ENCODE measurements at regions not wholly inside any gene's neighbourhood (a gene's known extent, or its start where the extent isn't known, plus 50 kb on each side); places are given as distances from the start of the nearest gene placed in this dataset.
A peak's percentile ranks its signal among the peaks of the same experiment; 100 is the strongest.

DNA sequence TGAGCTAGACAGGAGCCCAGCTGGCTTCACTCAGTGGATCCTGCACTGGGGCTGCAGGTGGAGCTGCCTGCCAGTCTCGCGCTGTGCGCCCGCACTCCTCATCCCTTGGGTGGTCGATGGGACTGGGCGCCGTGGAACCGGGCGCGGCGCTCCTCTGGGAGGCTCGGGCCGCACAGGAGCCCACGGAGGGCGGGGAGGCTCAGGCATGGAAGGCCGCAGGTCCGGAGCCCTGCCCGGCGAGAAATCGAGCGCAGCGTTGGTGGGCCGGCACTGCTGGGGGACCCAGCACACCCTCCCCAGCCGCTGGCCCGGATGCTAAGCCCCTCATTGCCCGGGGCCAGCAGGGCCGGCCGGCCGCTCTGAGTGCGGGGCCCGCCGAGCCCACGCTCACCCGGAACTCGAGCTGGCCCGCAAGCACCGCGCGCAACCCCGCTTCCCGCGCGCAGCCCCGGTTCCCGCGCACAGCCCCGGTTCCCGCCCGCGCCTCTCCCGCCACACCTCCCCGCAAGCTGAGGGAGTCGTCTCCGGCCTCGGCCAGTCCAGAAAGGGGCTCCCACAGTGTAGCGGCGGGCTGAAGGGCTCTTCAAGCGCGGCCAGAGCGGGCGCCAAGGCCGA, 1130.5 kb upstream of the FLRT2 start:
- no peak overlapping the region for H3K4me3 ChIP-seq
- no peaks in the 10 kb centered on the region for H3K9me3 ChIP-seq
- DNase-seq (peak; percentile 49), ATAC-seq (no peak)
- no peaks in the 10 kb centered on the region for H3K27me3 ChIP-seq
- TF ChIP-seq, protein P1, sequence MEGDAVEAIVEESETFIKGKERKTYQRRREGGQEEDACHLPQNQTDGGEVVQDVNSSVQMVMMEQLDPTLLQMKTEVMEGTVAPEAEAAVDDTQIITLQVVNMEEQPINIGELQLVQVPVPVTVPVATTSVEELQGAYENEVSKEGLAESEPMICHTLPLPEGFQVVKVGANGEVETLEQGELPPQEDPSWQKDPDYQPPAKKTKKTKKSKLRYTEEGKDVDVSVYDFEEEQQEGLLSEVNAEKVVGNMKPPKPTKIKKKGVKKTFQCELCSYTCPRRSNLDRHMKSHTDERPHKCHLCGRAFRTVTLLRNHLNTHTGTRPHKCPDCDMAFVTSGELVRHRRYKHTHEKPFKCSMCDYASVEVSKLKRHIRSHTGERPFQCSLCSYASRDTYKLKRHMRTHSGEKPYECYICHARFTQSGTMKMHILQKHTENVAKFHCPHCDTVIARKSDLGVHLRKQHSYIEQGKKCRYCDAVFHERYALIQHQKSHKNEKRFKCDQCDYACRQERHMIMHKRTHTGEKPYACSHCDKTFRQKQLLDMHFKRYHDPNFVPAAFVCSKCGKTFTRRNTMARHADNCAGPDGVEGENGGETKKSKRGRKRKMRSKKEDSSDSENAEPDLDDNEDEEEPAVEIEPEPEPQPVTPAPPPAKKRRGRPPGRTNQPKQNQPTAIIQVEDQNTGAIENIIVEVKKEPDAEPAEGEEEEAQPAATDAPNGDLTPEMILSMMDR (IDR thresholded peaks at IDR 0.05) = no peak
- no peak overlapping the region for H3K27ac ChIP-seq
- H3K4me1 ChIP-seq = no peaks in the 10 kb centered on the region
- no peaks in the 10 kb centered on the region for H3K36me3 ChIP-seq
- intact Hi-C loops (cut with DNase I) = no loop called here

DNA sequence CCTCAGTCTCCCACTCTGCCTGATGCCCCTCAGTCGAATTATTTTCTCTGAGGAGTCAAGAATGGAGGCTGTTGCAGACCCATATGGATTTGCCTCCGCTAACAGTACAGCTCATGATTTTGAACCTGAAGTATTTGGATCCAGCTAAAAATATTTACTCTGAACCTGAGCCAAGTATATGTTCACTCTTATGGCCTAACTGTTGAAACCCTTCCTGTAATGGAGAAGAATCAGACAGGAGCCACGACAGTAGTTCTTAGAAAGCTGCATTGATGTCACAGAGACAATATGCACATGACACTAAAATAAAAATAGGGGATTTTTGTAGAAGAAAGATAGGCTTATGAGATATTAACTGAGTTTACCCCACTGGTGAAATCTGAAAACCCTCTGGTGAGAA, 1128.3 kb upstream of the FLRT2 start:
- H3K4me1 ChIP-seq = no peaks in the 10 kb centered on the region
- no peaks in the 10 kb centered on the region for H3K36me3 ChIP-seq
- H3K9me3 ChIP-seq = no peaks in the 10 kb centered on the region
- H3K27ac ChIP-seq = no peak overlapping the region
- no peak for ATAC-seq
- intact Hi-C loops (cut with DNase I) = no loop called here
- no peak for DNase-seq
- no peaks in the 10 kb centered on the region for H3K27me3 ChIP-seq
- TF ChIP-seq, protein P1 (IDR thresholded peaks at IDR 0.05) = no peak
- H3K4me3 ChIP-seq = no peak overlapping the region

DNA sequence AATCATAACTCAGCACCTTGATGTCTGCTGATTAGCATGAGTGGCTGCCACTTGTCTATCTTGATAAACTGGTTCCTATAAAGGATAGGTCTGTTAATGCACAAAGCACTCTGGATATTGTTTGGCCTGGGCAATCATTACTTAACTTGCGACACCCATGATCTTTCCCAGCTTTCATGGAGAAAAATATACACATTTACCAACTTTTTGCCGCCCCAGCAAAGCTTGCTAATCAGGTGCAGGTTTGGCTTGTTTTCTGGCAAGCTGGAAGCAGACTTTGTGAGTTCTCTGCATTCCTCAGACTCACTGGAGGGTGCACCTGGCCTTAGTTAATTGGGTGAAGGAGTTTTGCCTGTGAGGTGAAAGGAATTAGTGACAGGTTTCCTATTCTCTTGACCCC, 1126.4 kb upstream of the FLRT2 start:
- no peak overlapping the region for H3K4me3 ChIP-seq
- no peaks in the 10 kb centered on the region for H3K27me3 ChIP-seq
- no peak for DNase-seq
- intact Hi-C loops (cut with DNase I) = no loop called here
- H3K27ac ChIP-seq = no peak overlapping the region
- no peaks in the 10 kb centered on the region for H3K4me1 ChIP-seq
- TF ChIP-seq, protein P1 (IDR thresholded peaks at IDR 0.05) = no peak
- H3K36me3 ChIP-seq = no peaks in the 10 kb centered on the region
- ATAC-seq = peak; percentile 79
- no peaks in the 10 kb centered on the region for H3K9me3 ChIP-seq

DNA sequence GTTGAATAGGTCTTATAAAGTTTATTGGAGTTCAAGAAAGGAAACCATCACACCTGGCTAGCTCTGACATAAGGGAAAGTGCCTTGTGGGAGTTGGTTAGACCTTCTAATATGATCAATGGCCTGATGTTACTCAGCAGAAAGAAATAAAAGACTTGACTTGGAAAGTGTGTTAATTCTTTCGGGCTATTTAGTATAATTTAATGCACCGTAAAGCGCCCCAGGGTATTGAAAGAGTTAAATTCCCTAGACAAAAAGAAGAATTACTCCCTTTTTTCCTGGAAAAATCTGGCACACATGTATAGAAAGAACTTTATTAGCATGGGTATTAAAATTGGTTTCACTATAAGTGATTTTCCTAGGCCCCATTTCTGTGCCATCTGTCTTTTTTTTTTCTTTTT, 1125.7 kb upstream of the FLRT2 start:
- intact Hi-C loops (cut with DNase I) = no loop called here
- no peaks in the 10 kb centered on the region for H3K27me3 ChIP-seq
- DNase-seq (no peak), ATAC-seq (no peak)
- no peaks in the 10 kb centered on the region for H3K4me1 ChIP-seq
- H3K9me3 ChIP-seq = no peaks in the 10 kb centered on the region
- TF ChIP-seq, protein P1 (IDR thresholded peaks at IDR 0.05) = no peak
- no peak overlapping the region for H3K27ac ChIP-seq
- no peak overlapping the region for H3K4me3 ChIP-seq
- no peaks in the 10 kb centered on the region for H3K36me3 ChIP-seq

DNA sequence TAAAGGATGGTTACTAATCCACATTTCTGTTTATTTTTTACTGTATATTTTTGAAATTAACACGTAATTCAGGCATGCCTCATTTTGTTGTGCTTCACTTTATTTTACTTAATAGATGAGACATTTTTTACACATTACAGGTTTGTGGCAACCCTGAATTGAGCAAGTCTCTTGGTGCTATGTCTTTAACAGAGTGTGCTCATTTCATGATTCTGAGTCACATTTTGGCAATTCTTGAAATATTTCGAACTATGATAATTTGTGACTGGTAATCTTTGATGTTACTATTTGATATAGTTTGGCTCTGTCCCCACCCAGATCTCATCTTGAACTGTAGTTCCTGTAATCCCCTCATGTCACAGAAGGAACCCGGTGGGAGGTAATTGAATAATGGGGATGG, 1120.5 kb upstream of the FLRT2 start:
- intact Hi-C loops (cut with DNase I) = no loop called here
- ATAC-seq = no peak
- TF ChIP-seq, protein P1 (IDR thresholded peaks at IDR 0.05) = no peak

DNA sequence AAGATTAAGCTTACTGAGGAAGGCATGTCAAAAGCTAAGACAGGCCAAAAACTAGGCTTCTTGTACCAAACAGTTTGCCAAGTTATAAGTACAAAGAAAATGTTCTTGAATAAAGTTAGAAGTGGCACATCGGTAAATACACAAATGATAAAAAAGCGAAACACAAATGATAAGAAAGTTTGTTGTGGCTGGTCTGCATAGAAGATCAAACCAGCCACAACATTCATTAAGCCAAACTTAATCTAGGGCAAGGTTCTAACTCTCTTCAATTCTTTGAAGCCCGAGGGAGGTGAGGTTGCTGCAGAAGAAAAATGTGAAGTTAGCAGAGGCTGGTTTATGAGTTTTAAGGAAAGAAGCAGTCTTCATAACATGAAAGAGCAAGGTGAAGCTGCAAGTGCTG, 1119.6 kb upstream of the FLRT2 start:
- no peak overlapping the region for H3K4me3 ChIP-seq
- no peaks in the 10 kb centered on the region for H3K36me3 ChIP-seq
- no peak overlapping the region for H3K27ac ChIP-seq
- TF ChIP-seq, protein P1 (IDR thresholded peaks at IDR 0.05) = no peak
- no peaks in the 10 kb centered on the region for H3K9me3 ChIP-seq
- H3K4me1 ChIP-seq = no peaks in the 10 kb centered on the region
- intact Hi-C loops (cut with DNase I) = no loop called here
- no peaks in the 10 kb centered on the region for H3K27me3 ChIP-seq
- ATAC-seq (no peak), DNase-seq (no peak)

More for the DNA sequence above, 1120.5 kb upstream of the FLRT2 start:
- H3K4me3 ChIP-seq = no peak overlapping the region
- H3K27ac ChIP-seq = no peak overlapping the region
- no peaks in the 10 kb centered on the region for H3K27me3 ChIP-seq
- no peaks in the 10 kb centered on the region for H3K36me3 ChIP-seq
- H3K4me1 ChIP-seq = no peaks in the 10 kb centered on the region
- no peaks in the 10 kb centered on the region for H3K9me3 ChIP-seq
- no peak for DNase-seq
